Breast epithelium (tissue), 3 donors: ENCODE measurements at regions not wholly inside any gene's neighbourhood (a gene's known extent, or its start where the extent isn't known, plus 50 kb on each side); places are given as distances from the start of the nearest gene placed in this dataset.

Experiments
- POLR2A ChIP-seq: fragments of 450-650 bp; IDR thresholded peaks from one replicate; pipeline ENCODE4 v1.6.1; 2016; ENCODE audit warnings: antibody characterized with exemption, mild to moderate bottlenecking, moderate library complexity
- TF ChIP-seq, protein P1 (sequence below), 3 donors: fragments of 450-650 bp; IDR thresholded peaks; one replicate each; pipeline ENCODE4 v1.5.1; 2016 to 2017; ENCODE audit warnings: antibody characterized with exemption in 3 of 3, mild to moderate bottlenecking in 3 of 3, moderate library complexity in 3 of 3

DNA sequence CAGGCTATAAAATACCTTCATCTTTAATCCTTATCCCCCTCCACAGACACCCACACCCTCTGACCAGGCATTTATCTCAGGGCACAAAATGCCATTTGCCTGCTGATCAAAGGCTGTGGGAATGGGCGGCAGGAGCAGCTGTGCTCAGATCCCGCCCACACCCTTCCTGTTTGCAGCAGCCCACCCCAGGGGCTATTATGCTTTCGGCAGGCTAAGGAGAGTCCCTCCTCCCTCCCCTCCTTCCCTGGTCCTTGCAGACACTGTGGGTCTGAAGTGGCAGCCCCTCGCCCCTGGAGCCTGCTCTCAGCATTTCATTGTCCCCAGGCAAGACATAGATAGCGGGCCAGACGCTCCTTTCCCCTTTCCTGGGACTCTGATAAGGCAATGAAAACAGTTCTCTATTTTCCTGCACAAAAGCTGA lies 220.8 kb upstream of the HEY2 start:
- TF ChIP-seq, protein P1, sequence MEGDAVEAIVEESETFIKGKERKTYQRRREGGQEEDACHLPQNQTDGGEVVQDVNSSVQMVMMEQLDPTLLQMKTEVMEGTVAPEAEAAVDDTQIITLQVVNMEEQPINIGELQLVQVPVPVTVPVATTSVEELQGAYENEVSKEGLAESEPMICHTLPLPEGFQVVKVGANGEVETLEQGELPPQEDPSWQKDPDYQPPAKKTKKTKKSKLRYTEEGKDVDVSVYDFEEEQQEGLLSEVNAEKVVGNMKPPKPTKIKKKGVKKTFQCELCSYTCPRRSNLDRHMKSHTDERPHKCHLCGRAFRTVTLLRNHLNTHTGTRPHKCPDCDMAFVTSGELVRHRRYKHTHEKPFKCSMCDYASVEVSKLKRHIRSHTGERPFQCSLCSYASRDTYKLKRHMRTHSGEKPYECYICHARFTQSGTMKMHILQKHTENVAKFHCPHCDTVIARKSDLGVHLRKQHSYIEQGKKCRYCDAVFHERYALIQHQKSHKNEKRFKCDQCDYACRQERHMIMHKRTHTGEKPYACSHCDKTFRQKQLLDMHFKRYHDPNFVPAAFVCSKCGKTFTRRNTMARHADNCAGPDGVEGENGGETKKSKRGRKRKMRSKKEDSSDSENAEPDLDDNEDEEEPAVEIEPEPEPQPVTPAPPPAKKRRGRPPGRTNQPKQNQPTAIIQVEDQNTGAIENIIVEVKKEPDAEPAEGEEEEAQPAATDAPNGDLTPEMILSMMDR (IDR thresholded peaks at IDR 0.05), result no peak
- no peak for TF ChIP-seq POLR2A
